Uterus (tissue), 3 donors: ENCODE measurements at regions not wholly inside any gene's neighbourhood (a gene's known extent, or its start where the extent isn't known, plus 50 kb on each side); places are given as distances from the start of the nearest gene placed in this dataset.

Experiments
- DNase-seq, 2 donors: peaks; one replicate each; pipeline ENCODE4 v3.0.0-alpha.2; 2019 to 2020
- H3K27ac ChIP-seq, 2 donors: fragments of 200-600 bp; sonication (generic); 1 replicate in 1 of 2; 2 replicates in 1 of 2; pipeline ENCODE4 v1.5.1; 2016 to 2018
- H3K27me3 ChIP-seq, 2 donors: fragments of 200-600 bp; sonication (generic); one replicate each; pipeline ENCODE4 v1.5.1; 2018 to 2019; ENCODE audit warnings: control low read depth in 1 of 2
- H3K36me3 ChIP-seq, 2 donors: fragments of 200-600 bp; sonication (generic); one replicate each; pipeline ENCODE4 v1.5.1; 2019; ENCODE audit warnings: control low read depth in 1 of 2
- H3K4me1 ChIP-seq, 2 donors: fragments of 200-600 bp; sonication (generic); one replicate each; pipeline ENCODE4 v1.5.1; 2018 to 2019; ENCODE audit warnings: control low read depth in 1 of 2
- H3K4me3 ChIP-seq, 2 donors: fragments of 200-600 bp; sonication (generic); 1 replicate in 1 of 2; 2 replicates in 1 of 2; pipeline ENCODE4 v1.5.1; 2018 to 2019; ENCODE audit warnings: mild to moderate bottlenecking in 1 of 2
- H3K9me3 ChIP-seq, 2 donors: fragments of 200-600 bp; sonication (generic); one replicate each; pipeline ENCODE4 v1.5.1; 2019; ENCODE audit warnings: control low read depth in 1 of 2
- CTCF ChIP-seq, 4 experiments: fragments of 200-600 bp in 2 of 4; fragments of 450-650 bp in 2 of 4; sonication (generic) in 2 of 4; IDR thresholded peaks; one replicate each; pipeline ENCODE4 v1.5.1; 2016 to 2019; ENCODE audit warnings: antibody characterized with exemption in 4 of 4, mild to moderate bottlenecking in 2 of 4, moderate library complexity in 1 of 4
- POLR2A ChIP-seq, 2 donors: fragments of 450-650 bp; IDR thresholded peaks; one replicate each; pipeline ENCODE4 v1.6.1; 2016; ENCODE audit warnings: antibody characterized with exemption in 2 of 2, mild to moderate bottlenecking in 1 of 2, moderate library complexity in 1 of 2
- intact Hi-C: fragments of 100-400 bp; cut with DNase I; formaldehyde crosslinking; loops from one replicate; pipeline ENCODE4 v1.15.1; 2023; ENCODE audit warnings: low total_unique reads
- donor health status: DM: yes; HTN: yes; CAD: no.

DNA sequence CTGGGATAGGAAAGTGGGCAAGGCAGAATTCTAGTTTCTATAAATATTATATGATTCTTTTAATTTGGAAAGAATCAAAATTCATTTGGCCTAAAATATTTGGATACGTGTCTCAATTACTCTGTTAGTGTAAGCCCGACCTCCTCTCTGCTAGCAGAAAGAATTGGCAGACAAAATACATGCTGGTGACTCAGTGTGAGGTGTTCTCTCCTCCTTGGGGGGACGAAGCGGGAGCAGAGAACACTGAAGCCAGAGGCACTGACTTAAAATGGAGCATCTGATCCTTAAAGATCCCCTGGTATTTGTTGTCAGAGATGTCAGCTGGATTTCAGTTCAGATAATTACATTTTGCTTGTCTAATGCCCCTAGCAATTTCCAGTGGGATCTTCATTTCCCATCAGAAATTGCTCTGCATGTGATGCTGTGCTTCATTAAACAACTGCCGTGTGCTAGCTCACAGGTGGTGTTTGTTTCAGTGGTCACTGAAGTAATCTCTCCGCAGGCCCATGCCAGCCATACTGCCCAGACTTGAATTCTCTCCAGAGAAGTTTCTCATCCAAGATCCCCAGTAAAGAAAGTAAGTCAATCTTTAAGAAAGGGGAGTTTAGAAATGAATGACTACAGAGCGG, 188.7 kb upstream of the TLL1 start:
- DNase-seq, result no peak
- Histone ChIP-seq H3K9me3 (no peaks in the 10 kb centered on the region), H3K4me1 (no peaks in the 10 kb centered on the region), H3K4me3 (no peak overlapping the region), H3K27me3 (no peaks in the 10 kb centered on the region), H3K27ac (no peak overlapping the region), H3K36me3 (no peaks in the 10 kb centered on the region)
- TF ChIP-seq POLR2A (IDR thresholded peaks at IDR 0.05), result no peak
- TF ChIP-seq CTCF (IDR thresholded peaks at IDR 0.05), result no peak
- intact Hi-C loops, result no loop called here

DNA sequence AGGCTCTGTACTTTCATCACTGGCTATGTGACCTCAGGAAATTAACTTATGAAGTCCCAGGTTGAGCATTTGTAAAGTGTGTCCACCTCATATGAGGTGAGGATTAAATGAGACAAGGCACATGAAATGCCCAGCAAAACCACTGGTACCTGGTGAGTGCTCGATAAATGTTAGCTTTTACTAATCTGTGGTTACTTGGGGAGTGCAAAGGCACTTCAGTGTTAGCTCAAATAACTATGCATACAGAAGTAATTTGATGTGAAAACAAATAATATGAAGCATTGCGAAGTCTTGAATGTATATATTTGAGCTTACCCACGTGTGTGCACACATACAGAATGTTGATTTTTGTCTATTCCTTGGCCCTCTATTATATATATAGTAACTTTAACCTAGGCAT, 186.3 kb upstream of the TLL1 start:
- no peak overlapping the region for H3K27ac ChIP-seq
- intact Hi-C loops, result no loop called here
- no peak for DNase-seq
- no peaks in the 10 kb centered on the region for H3K9me3 ChIP-seq
- TF ChIP-seq POLR2A (IDR thresholded peaks at IDR 0.05), result no peak
- no peak for TF ChIP-seq CTCF (IDR thresholded peaks at IDR 0.05)
- no peaks in the 10 kb centered on the region for H3K4me1 ChIP-seq
- no peaks in the 10 kb centered on the region for H3K27me3 ChIP-seq
- H3K36me3 ChIP-seq, result no peaks in the 10 kb centered on the region
- no peak overlapping the region for H3K4me3 ChIP-seq

DNA sequence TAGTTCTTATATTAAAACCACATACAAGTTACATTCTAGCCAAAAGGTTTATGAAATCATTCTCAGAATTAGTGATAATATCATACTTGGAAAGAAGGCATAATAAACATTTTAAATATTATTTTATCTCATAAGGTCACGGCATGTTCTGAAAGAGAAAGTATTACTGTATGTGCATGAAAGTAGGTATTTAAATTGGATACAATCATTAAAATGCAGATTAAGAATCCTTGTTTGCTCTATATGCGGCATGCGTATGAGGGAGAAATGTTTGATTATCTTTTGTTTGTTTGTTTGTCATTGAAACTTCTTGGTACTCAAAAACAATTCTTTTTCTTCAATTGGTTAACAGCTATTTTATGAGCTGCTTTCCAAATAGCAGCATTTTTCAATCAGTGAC, 183.9 kb upstream of the TLL1 start:
- H3K27ac ChIP-seq, result no peak overlapping the region
- no peak for TF ChIP-seq CTCF (IDR thresholded peaks at IDR 0.05)
- no peaks in the 10 kb centered on the region for H3K36me3 ChIP-seq
- H3K4me3 ChIP-seq, result no peak overlapping the region
- intact Hi-C loops, result no loop called here
- no peaks in the 10 kb centered on the region for H3K27me3 ChIP-seq
- DNase-seq, result no peak
- no peaks in the 10 kb centered on the region for H3K4me1 ChIP-seq
- no peaks in the 10 kb centered on the region for H3K9me3 ChIP-seq

DNA sequence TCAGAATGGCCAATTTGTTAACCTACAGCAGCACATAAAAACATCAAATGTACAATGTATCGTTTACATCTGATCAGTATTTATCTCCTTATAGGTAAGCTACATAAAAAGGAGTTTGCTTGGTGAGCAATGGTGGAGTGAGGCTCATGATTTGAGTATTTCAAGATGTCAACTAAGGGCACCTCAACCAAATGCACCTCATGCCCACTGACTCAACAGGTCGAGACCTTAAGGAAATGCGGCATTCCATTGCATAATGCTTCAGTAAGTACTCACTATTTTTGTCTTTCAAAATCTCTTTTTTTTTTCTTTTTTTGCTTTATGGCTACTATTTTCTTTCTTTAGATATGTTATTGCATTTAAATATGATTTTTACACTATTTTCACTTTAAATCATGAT, 181.0 kb upstream of the TLL1 start:
- no peak overlapping the region for H3K27ac ChIP-seq

GRCh38 chr4:165698272-165698671, 174.8 kb upstream of the TLL1 start:
- no peaks in the 10 kb centered on the region for H3K36me3 ChIP-seq
- H3K4me3 ChIP-seq, result no peak overlapping the region
- no peak for DNase-seq
- no peaks in the 10 kb centered on the region for H3K27me3 ChIP-seq
- intact Hi-C loops, result no loop called here
- TF ChIP-seq POLR2A (IDR thresholded peaks at IDR 0.05) (no peak), CTCF (IDR thresholded peaks at IDR 0.05) (no peak)
- H3K4me1 ChIP-seq, result no peaks in the 10 kb centered on the region
- H3K9me3 ChIP-seq, result no peaks in the 10 kb centered on the region
- H3K27ac ChIP-seq, result no peak overlapping the region

More for the DNA sequence above, 181.0 kb upstream of the TLL1 start:
- Histone ChIP-seq H3K4me1 (no peaks in the 10 kb centered on the region), H3K4me3 (no peak overlapping the region), H3K9me3 (no peaks in the 10 kb centered on the region), H3K36me3 (no peaks in the 10 kb centered on the region), H3K27me3 (no peaks in the 10 kb centered on the region)
- intact Hi-C loops, result no loop called here
- TF ChIP-seq POLR2A (IDR thresholded peaks at IDR 0.05), result no peak
- no peak for TF ChIP-seq CTCF (IDR thresholded peaks at IDR 0.05)
- no peak for DNase-seq
